ENCODE measurements at regions not wholly inside any gene's neighbourhood (a gene's known extent, or its start where the extent isn't known, plus 50 kb on each side); places are given as distances from the start of the nearest gene placed in this dataset.

GRCh38 chr7:114859477-114859876, 62.4 kb upstream of the MDFIC start:
- TF ChIP-seq CTCF (IDR thresholded peaks at IDR 0.05 in 2 of 3, conservative IDR thresholded peaks at IDR 0.05 in 1 of 3; ENCODE audit: insufficient read depth in 2 of 3, low read depth in 1 of 3, low read length in 3 of 3) (no peak), JUN (IDR thresholded peaks at IDR 0.05; ENCODE audit: borderline replicate concordance, low read depth, low read length) (no peak), JUN (CRISPR knock-in tag; IDR thresholded peaks at IDR 0.05; ENCODE audit: borderline replicate concordance) (no peak), ATF6 (CRISPR knock-in tag; IDR thresholded peaks at IDR 0.05) (no peak), ZC3H11A (IDR thresholded peaks at IDR 0.05; ENCODE audit: low read depth, low read length) (no peak), CBFB (CRISPR knock-in tag; IDR thresholded peaks at IDR 0.05) (no peak), ZNF311 (CRISPR knock-in tag; IDR thresholded peaks at IDR 0.05) (no peak), MEIS2 (IDR thresholded peaks at IDR 0.05; ENCODE audit: partially characterized antibody) (no peak), REST (IDR thresholded peaks at IDR 0.05; ENCODE audit: borderline replicate concordance) (no peak), REST (CRISPR knock-in tag; IDR thresholded peaks at IDR 0.05; ENCODE audit: low read depth) (no peak)
